ACHN (cell line): ENCODE measurements at regions not wholly inside any gene's neighbourhood (a gene's known extent, or its start where the extent isn't known, plus 50 kb on each side); places are given as distances from the start of the nearest gene placed in this dataset.
A peak's percentile ranks its signal among the peaks of the same experiment; 100 is the strongest.

ENCODE experiments used
- DNase-seq: peaks from one replicate; pipeline ENCODE4 v3.0.0-alpha.2; 2015
- in situ Hi-C: cut with HindIII; loops from 2 replicates; pipeline ENCODE4 v1.10.0; 2017; ENCODE audit warnings: low sequenced_read_pairs, low pct_ligation_motif_present, low pct_unique_long_range_greater_than_20kb

DNA sequence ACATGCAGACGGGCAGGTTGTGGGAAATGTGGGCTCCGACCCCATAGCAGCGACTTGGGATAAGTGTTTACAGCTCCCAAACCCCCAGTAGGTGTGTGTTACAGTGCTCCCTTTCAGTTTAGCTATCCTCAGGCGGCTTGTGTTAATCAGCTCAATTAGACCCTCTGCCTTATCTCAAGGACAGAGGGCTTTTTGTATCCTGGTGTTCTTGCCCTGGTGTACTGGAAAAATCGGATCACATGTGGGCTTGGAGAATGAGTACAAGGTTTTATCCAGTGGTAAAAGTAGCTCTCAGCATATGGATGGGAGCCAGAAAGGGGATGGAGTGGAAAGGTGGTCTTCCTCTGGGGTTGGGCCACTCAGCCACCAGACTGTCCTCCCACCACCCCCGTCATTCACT, 264.7 kb upstream of the SYT4 start:
- in situ Hi-C loops: no loop called here
- DNase-seq: no peak

- in situ Hi-C loops: no loop called here
- DNase-seq: no peak
These were observed 265.9 kb upstream of the SYT4 start for GRCh38 chr18:43543236-43543635.

GRCh38 chr18:43547456-43547855, 270.2 kb upstream of the SYT4 start:
- no peak for DNase-seq
- in situ Hi-C loops: no loop called here

- in situ Hi-C loops: no loop called here
These were observed 282.2 kb upstream of the SYT4 start for GRCh38 chr18:43559507-43559906.

GRCh38 chr18:43563780-43564179, 286.5 kb upstream of the SYT4 start:
- peak; percentile 36 for DNase-seq

More at GRCh38 chr18:43559507-43559906, 282.2 kb upstream of the SYT4 start:
- DNase-seq: no peak

DNA sequence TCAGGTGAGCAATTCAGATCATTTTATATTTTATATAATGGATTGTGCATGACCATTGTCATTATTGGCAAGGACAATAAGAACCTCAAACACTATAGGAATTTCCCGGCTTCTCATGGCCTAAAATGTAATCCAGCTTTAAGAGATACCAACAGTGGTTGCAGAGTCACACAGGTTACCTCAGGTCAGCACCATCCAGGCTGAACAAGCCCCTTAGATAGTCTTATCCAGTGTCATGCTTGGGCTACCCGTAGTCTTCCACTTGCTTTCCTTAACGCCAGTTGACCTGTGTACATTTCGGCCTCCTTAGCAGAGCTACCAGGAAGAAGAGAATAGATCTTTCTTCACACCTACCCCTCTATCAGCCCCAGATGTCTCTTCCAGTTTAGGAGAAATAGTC, 293.3 kb upstream of the SYT4 start:
- in situ Hi-C loops: no loop called here
- no peak for DNase-seq

More at GRCh38 chr18:43563780-43564179, 286.5 kb upstream of the SYT4 start:
- in situ Hi-C loops: no loop called here

DNA sequence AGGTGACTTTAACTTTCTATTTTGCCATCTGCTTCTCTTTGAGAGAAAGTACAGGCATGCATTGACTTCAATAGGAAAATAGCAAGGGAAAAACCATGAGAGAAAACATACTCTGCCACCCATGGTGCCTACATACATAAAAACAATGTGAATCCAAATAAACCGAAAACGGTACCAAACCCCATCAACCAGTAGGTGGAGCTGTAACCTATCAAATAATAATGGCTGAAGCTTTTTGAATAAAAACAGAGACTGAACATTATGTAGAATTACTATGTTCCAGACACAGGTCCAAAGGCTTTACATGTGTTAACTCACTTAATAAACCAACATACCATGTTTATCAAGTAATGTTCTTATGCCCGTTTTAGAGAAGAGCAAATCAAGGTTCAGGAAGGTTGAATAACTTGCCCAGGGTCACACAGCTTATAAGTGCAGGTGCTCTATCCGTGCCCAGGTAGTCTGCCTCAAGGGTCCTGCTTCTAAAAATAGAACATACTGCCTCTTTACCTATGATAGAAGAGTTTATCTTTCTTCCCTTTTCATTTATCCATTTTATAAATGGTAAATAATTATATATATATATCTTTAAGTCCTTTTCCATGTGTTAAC, 293.9 kb upstream of the SYT4 start:
- in situ Hi-C loops: no loop called here
- peak; percentile 48 for DNase-seq

- in situ Hi-C loops: no loop called here
- DNase-seq: no peak
These were observed 294.9 kb upstream of the SYT4 start for GRCh38 chr18:43572163-43572562.

GRCh38 chr18:43574974-43575373, 297.7 kb upstream of the SYT4 start:
- in situ Hi-C loops: no loop called here
- DNase-seq: no peak

- DNase-seq: no peak
- in situ Hi-C loops: no loop called here
These were observed 300.9 kb upstream of the SYT4 start for GRCh38 chr18:43578211-43578610.

- in situ Hi-C loops: no loop called here
These were observed 301.4 kb upstream of the SYT4 start for GRCh38 chr18:43578706-43579105.

GRCh38 chr18:43581936-43582519, 304.7 kb upstream of the SYT4 start:
- no peak for DNase-seq
- in situ Hi-C loops: no loop called here

More at GRCh38 chr18:43578706-43579105, 301.4 kb upstream of the SYT4 start:
- DNase-seq: no peak

DNA sequence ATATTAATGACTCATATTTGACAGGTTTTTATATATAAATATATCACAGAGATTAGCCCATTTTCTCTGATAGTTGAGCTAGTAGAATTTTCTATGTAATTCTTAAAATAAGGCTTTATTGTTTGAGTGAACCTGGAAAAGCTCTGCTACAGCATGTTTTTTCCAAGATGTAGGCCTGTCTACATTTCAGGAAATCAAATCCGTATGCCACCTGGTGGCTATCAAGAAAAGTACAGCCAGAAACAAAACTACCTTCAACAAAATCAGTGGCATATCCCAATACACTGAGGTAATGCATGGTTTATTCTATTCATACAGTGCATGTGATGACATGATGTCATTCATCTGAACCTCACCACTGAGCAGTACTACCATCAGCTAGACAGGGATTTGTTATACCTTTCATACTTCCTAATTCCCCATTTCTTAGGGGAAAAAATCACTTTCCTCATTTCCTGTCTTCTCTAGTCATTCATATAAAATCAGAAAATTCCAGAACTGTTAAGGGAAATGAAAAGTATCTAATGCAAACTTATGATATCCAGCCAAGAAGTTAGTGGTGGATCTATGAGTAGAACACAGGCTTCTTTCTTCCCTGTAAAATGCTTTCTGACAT, 310.4 kb upstream of the SYT4 start:
- in situ Hi-C loops: no loop called here
- DNase-seq: peak; percentile 36

DNA sequence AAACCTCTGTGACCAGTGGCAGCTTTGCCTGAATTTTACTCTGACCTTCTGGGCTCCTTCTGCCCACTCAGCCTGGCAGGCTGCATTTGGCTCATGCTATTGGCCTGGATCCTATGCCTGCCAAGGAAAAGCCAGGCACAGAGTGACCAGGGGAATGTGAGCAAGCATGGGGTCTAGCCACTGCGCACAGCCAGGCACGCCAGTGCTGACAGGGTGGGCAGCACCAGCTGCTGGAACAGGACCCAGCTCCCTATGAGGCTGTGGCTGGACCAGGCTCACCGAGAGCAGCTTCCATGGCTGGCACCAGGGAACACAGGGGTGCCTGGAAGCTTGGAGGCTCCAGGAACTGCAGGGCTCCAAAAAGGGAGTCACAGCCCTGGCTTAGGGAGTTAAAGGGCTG, 311.5 kb upstream of the SYT4 start:
- in situ Hi-C loops: no loop called here
- no peak for DNase-seq

- in situ Hi-C loops: no loop called here
- DNase-seq: no peak
These were observed 312.4 kb upstream of the SYT4 start for GRCh38 chr18:43589611-43590151.

DNA sequence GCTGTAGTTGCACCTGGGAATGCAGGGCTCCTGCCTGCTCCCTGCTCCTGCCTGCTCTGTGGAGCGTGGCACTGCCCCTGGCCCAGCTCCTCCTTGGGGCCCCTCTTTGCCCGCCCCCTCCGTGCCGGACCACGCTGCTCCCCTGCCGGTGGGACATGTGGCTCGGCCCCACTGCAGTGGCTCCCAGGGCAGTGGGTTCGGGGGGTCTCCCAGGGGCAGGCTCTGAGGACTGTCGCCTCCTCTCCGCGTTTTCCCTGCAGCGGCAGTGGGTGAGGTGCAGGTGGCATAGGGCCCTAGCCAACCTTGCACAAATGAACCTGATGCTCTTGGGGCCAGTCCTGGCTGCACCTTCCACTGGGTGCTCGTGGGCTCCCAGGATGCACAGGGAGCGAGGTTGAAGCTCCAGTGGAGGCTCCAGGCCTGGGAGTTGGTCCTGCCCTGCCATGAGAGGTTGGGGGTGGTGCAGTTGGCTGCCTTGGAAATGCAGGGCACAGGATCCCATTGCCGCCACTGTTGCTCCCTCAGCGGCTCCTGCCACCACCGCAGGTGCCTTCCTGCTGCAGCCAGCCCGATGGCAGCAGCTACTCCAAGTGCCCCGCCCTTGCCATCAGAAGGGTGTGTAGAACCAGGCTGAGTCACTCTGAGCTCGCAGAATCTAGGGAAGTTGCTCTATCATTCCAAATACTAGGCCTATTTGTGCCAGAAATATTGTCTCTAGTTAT, 313.1 kb upstream of the SYT4 start:
- DNase-seq: no peak
- in situ Hi-C loops: no loop called here

DNA sequence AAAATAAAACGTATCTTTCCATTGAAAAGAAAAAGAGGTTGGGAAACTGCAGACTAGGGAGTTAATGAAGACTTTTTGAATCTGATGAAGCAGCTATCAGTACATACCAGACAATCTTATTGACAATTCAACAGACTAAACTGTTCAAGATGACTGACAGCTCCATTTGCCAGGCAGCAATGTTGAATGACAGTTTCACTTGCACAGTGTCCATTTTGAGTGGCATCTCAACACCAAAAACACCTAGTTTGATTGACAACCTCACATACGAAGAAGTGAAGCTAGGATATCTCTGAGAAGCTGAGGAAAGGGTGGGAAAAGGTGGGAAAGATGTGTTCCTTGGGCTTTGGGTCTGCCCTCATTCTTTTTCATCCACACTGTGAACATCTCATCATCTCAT, 315.0 kb upstream of the SYT4 start:
- in situ Hi-C loops: no loop called here
- no peak for DNase-seq

DNA sequence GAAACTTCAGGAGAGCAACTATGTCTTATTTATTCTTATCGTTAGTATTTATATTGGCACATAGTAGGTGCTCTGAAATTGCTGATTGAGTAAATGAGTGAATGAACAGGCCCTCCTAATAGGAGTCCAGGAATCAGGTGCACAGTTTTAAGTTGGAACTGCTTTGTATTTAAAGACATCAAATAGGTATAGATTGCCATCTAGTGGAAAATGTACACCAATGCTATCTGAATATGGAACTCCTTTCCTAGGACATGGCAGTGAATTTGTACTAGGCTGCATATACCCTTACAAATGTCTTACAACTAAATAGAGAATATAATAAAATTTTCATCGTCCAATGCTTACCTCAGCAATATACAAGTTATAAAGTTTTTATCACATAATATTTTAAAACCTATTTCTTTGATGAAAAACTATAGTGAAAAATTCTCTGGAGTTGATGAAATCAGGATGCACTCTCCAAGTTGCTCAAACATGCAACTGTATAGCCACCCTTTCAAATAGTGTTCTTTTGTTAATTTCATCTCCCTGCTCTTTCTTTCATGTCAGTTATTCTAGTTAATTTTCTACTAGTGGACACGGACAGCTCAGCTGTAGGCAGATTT, 318.9 kb upstream of the SYT4 start:
- DNase-seq: peak; percentile 37
- in situ Hi-C loops: no loop called here

- in situ Hi-C loops: no loop called here
- DNase-seq: no peak
These were observed 324.1 kb upstream of the SYT4 start for GRCh38 chr18:43601432-43601831.
